ENCODE measurements at regions not wholly inside any gene's neighbourhood (a gene's known extent, or its start where the extent isn't known, plus 50 kb on each side); places are given as distances from the start of the nearest gene placed in this dataset.

- TF ChIP-seq CTCF (IDR thresholded peaks at IDR 0.05; ENCODE audit: low read depth, low read length) = no peak
- DNase-seq (ENCODE audit: low read depth in 2 of 2) = peak; percentile 88 to 95
- H3K4me3 ChIP-seq (replicated peaks in 1 of 2; ENCODE audit: low read depth in 2 of 2, low read length in 2 of 2) = peak overlapping the region in 1 of 2 donors; percentile 22
Observed at GRCh38 chr2:235263205-235264120, 230.4 kb upstream of the AGAP1 start.

GRCh38 chr2:235264121-235264493, 229.7 kb upstream of the AGAP1 start:
- DNase-seq (ENCODE audit: low read depth in 2 of 2) = no peak
- no peak for TF ChIP-seq CTCF (IDR thresholded peaks at IDR 0.05; ENCODE audit: low read depth, low read length)
- H3K4me3 ChIP-seq (replicated peaks in 1 of 2; ENCODE audit: low read depth in 2 of 2, low read length in 2 of 2) = no peak overlapping the region

GRCh38 chr2:235264512-235264911, 229.3 kb upstream of the AGAP1 start:
- no peak overlapping the region for H3K4me3 ChIP-seq (replicated peaks in 1 of 2; ENCODE audit: low read depth in 2 of 2, low read length in 2 of 2)
- DNase-seq (ENCODE audit: low read depth in 2 of 2) = no peak
- no peak for TF ChIP-seq CTCF (IDR thresholded peaks at IDR 0.05; ENCODE audit: low read depth, low read length)

DNA sequence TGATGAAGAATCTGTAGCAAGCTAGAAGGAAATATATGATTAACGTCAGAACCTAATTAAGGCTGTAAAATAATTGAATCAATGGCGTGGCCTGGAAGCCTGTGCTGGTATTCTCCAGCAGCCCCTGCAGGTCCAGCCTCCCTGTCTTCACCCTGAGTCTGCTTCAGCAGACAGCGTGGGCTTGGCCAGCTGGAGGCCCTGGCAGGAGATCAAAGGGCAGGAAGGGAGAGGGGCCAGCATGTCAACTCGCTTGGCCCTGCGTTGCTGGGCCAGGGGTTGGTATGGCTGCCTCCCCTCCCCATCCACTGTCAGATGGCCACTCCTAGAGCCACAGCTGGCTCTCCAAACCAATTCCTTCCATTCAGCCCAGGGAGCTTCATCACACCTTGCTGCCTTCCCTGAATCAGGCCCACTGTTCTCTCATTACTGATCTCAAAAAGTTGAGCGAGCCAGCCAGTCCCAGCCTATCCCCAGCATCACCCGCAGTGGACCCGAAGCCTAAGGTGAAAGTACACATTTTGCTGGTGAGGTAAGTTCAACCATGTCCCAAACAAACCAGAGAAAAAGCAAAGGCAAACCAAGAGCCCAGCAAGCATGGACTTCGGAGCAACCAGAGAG, 228.4 kb upstream of the AGAP1 start:
- DNase-seq (ENCODE audit: low read depth in 2 of 2) = no peak
- H3K4me3 ChIP-seq (replicated peaks in 1 of 2; ENCODE audit: low read depth in 2 of 2, low read length in 2 of 2) = no peak overlapping the region
- TF ChIP-seq CTCF (IDR thresholded peaks at IDR 0.05; ENCODE audit: low read depth, low read length) = no peak

DNA sequence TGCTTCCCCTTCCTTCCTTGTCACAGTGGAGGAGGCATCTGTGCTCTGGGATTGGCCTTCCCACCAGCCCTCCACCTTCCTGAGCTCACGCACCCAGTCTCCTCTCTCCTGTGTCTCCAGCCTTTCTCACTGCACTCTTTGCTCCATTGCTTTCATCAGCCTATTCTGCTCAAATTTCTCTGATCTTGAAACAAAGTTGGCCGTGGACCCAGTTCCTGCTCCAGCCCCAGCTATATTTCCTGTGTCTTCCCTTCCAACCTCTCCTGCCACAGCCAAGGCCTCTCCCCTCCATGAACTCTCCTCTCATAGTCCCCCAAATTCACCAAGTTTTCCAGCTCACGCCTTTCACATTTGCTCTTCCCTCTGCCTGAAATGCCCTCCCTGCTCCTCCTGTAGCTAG, 226.6 kb upstream of the AGAP1 start:
- DNase-seq (ENCODE audit: low read depth in 2 of 2) = peak in 1 of 2 donors; percentile 58
- H3K4me3 ChIP-seq (replicated peaks in 1 of 2; ENCODE audit: low read depth in 2 of 2, low read length in 2 of 2) = no peak overlapping the region
- TF ChIP-seq CTCF (IDR thresholded peaks at IDR 0.05; ENCODE audit: low read depth, low read length) = no peak

DNA sequence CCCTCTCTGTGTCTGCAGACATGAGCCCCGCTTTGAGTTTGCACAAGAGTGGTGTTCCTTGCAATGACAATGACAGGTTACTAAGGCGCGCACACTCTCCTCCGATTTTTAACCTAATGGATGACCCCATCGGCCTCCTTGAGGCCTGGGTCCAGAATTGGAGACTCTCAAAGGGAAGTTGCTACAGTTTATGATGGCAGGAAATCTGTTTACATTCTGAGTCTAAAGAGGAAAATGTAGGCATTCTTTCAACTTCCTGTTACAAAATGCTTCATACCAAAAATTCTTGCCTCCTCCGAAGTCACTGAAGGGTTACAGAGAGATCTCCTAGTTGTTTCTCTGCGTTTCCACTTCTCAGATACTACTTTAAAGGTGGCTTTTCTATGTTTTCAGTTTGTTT, 225.3 kb upstream of the AGAP1 start:
- peak; percentile 77 to 79 for DNase-seq (ENCODE audit: low read depth in 2 of 2)
- TF ChIP-seq CTCF (IDR thresholded peaks at IDR 0.05; ENCODE audit: low read depth, low read length) = no peak
- no peak overlapping the region for H3K4me3 ChIP-seq (replicated peaks in 1 of 2; ENCODE audit: low read depth in 2 of 2, low read length in 2 of 2)

Data from cardiac fibroblast (primary cell).